MG63 (cell line): ENCODE measurements at regions not wholly inside any gene's neighbourhood (a gene's known extent, or its start where the extent isn't known, plus 50 kb on each side); places are given as distances from the start of the nearest gene placed in this dataset.
"Not testable (repeated sequence)": the region's sequence is repeated elsewhere in the genome, so short reads cannot be mapped to it uniquely, and the experiment has no call there.

Source experiments
- DNase-seq: peaks from one replicate; pipeline ENCODE4 v3.0.0-alpha.2; 2020
- H3K27me3 ChIP-seq: fragments of 250-450 bp; sonication (Bioruptor Pico); 2 replicates; pipeline ENCODE4 v1.5.1; 2020; ENCODE audit warnings: mild to moderate bottlenecking, moderate library complexity
- H3K36me3 ChIP-seq: fragments of 250-450 bp; sonication (Bioruptor Pico); 2 replicates; pipeline ENCODE4 v1.5.1; 2020; ENCODE audit warnings: mild to moderate bottlenecking, moderate library complexity
- H3K4me3 ChIP-seq: fragments of 250-450 bp; sonication (Bioruptor Pico); 2 replicates; pipeline ENCODE4 v1.5.1; 2020; ENCODE audit warnings: mild to moderate bottlenecking, moderate library complexity
- H3K9me3 ChIP-seq: fragments of 250-450 bp; sonication (Bioruptor Pico); 2 replicates; pipeline ENCODE4 v1.5.1; 2020; ENCODE audit warnings: mild to moderate bottlenecking, moderate library complexity

GRCh38 chr10:2920168-2920567 lies 147.2 kb upstream of the PFKP start:
- H3K4me3 ChIP-seq, result no peak overlapping the region
- no peak for DNase-seq

DNA sequence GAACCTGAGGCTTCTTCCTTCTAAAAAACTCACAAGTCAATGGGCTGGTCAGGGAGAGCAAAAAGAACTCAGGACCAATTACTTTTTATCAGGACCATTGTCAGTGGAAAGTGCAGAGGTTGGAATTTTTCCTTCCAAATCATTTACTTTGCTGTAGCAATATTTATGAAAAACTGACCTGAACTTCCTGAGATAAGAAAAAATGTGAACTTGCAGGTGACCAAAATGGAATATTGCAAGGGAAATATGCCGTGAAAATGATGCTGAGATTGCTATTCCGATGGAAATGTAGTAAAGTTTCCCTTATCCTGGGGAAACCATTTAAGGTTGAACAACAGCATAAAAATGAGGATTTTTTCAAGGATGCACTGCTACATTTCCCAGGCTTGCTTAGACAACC lies 148.3 kb upstream of the PFKP start:
- Histone ChIP-seq H3K36me3 (no peaks in the 10 kb centered on the region), H3K4me3 (no peak overlapping the region), H3K9me3 (no peaks in the 10 kb centered on the region), H3K27me3 (peaks cover 8% of the 10 kb centered on the region; the same call in 1 of the 2 replicates)
- no peak for DNase-seq

More at GRCh38 chr10:2920168-2920567, 147.2 kb upstream of the PFKP start:
- no peaks in the 10 kb centered on the region for H3K36me3 ChIP-seq
- peaks cover 5% of the 10 kb centered on the region; the same call in 1 of the 2 replicates for H3K27me3 ChIP-seq
- H3K9me3 ChIP-seq, result no peaks in the 10 kb centered on the region

- no peak for DNase-seq
- H3K27me3 ChIP-seq, result peaks cover 6% of the 10 kb centered on the region; the same call in 1 of the 2 replicates
- H3K4me3 ChIP-seq, result no peak overlapping the region
- no peaks in the 10 kb centered on the region for H3K36me3 ChIP-seq
- no peaks in the 10 kb centered on the region for H3K9me3 ChIP-seq
Observed at GRCh38 chr10:2918489-2918888, 148.9 kb upstream of the PFKP start.

DNA sequence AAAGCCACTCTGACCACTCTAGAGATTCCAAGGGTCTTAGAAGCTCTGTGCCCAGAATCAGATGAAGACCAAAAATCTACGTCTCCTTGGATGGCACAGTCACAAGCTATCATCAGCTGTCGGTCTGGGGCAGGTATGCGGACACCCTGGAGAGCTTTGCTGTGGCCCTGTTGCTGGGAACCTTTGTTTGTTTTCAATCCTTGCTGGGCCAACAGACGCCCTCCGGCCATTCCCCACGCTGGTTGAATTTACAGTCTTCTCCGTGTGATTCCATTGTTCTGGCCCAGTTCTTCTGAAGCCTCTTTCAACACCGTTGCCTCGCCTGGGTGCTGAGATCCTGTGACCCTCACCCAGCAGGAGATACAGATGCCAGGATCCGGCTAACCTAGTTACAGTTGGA lies 149.4 kb upstream of the PFKP start:
- Histone ChIP-seq H3K4me3 (no peak overlapping the region), H3K9me3 (no peaks in the 10 kb centered on the region), H3K36me3 (no peaks in the 10 kb centered on the region), H3K27me3 (peaks cover 6% of the 10 kb centered on the region; the same call in 1 of the 2 replicates)
- no peak for DNase-seq

- H3K36me3 ChIP-seq, result no peaks in the 10 kb centered on the region
- H3K27me3 ChIP-seq, result peaks cover 5% of the 10 kb centered on the region; the same call in 1 of the 2 replicates
- no peak overlapping the region for H3K4me3 ChIP-seq
- DNase-seq, result no peak
- H3K9me3 ChIP-seq, result no peaks in the 10 kb centered on the region
Observed at GRCh38 chr10:2915412-2915811, 151.9 kb upstream of the PFKP start.

DNA sequence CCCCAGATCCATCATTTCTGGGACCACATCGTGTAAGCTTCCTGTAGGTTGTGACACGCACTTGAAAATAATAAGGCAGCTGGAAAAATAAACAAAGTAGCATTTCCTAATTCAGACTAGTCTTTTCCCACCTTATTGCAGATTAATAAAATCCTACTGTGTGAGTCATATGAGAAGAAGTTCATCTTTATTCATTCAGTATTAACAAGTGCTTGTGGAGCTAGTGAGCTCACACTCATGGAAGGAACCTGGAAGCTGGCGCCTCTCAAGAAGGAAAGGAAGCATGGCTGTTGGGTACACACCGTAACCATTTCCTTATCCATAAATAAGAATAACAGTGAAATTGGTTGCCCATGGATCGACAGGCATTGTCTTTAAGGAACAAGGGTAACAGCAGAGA lies 152.6 kb upstream of the PFKP start:
- Histone ChIP-seq H3K4me3 (no peak overlapping the region), H3K27me3 (peaks cover 4% of the 10 kb centered on the region; the same call in 1 of the 2 replicates), H3K36me3 (no peaks in the 10 kb centered on the region), H3K9me3 (no peaks in the 10 kb centered on the region)
- no peak for DNase-seq

DNA sequence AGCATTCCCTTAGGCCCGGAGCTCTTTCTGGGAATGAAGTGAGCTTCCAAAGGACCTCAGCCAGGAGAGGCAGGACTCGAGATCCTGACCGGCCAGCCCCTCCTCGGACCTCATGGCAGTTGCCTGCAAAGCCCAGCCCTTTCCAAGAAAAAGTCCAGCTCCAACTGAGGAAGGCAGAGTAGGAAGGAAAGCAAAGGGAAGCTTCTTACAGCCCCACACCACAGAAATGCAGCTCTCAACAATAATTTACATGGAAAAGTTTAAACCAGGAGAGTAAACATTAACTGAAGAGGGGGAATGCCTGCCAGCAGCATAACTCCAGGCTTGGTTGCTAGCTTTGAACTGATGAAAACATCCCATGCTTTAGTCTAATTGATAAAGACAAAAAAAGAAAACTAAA lies 153.9 kb upstream of the PFKP start:
- H3K4me3 ChIP-seq, result no peak overlapping the region
- no peaks in the 10 kb centered on the region for H3K9me3 ChIP-seq
- no peak for DNase-seq
- H3K27me3 ChIP-seq, result peaks cover 4% of the 10 kb centered on the region; the same call in 1 of the 2 replicates
- H3K36me3 ChIP-seq, result no peaks in the 10 kb centered on the region

DNA sequence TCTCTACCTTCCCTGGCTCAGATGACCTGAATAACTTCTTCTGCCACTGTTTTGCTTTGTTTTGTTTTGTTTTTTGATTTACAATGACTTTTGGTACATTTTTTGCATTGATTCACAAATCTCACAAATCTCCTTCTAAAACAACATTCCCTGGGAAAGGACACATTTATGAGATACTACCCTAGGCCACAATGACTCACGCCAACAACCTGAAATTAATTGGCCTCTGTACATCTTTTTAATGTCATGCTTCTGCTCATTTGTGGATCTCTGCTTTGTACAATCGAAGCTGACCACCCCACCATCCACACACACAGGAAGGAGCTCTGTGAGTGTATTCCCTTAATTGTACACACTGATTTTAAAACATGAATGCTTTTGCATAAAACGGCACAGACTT lies 156.7 kb upstream of the PFKP start:
- Histone ChIP-seq H3K9me3 (no peaks in the 10 kb centered on the region), H3K4me3 (no peak overlapping the region), H3K27me3 (peaks cover 4% of the 10 kb centered on the region; the same call in 1 of the 2 replicates), H3K36me3 (no peaks in the 10 kb centered on the region)
- DNase-seq, result no peak

- DNase-seq, result no peak
Observed at GRCh38 chr10:2909921-2910320, 157.4 kb upstream of the PFKP start.

DNA sequence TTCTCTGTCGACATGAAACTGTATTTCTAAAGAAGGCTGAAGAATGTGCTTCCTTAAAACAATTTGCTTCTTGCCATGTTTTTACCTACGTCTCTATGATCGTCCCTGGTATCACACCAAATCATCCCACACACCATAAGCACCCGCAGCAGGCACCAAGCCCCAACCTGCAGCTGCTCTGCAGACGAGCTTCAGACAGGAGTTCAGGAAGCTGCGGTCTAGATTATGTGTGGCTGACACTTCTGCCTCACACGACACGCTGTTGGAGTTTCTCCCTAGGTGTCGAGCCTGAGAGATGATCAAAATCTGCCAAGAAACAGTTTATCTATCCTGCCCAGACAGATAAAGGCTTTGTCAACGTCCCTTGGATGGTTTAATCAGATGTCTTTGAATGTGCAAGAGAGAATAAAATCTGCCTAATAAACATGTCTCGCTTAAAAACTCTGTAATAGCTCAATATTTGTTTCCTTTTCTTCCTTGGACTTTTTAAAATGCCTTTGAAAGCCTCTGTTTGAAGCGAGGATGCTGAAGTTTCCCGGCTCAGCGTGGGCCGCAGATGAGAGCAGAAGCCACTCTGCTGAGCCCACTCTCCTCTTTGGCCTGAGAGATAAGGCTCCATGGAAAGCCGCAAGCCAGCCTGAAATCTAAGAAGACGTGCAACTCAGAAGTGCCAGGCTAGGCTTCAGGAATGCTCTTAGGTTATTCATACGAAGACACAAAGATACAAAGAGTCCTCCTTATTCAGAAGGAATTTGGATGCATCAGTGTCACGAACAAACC lies 158.3 kb upstream of the PFKP start:
- H3K9me3 ChIP-seq, result no peaks in the 10 kb centered on the region
- no peak overlapping the region for H3K4me3 ChIP-seq
- no peaks in the 10 kb centered on the region for H3K36me3 ChIP-seq
- DNase-seq, result no peak
- H3K27me3 ChIP-seq, result peaks cover 8% of the 10 kb centered on the region; the same call in 1 of the 2 replicates

More at GRCh38 chr10:2909921-2910320, 157.4 kb upstream of the PFKP start:
- no peaks in the 10 kb centered on the region for H3K36me3 ChIP-seq
- H3K9me3 ChIP-seq, result no peaks in the 10 kb centered on the region
- peaks cover 9% of the 10 kb centered on the region; the same call in 1 of the 2 replicates for H3K27me3 ChIP-seq
- H3K4me3 ChIP-seq, result no peak overlapping the region

GRCh38 chr10:2906974-2907373 lies 160.4 kb upstream of the PFKP start:
- H3K36me3 ChIP-seq, result no peaks in the 10 kb centered on the region
- H3K9me3 ChIP-seq, result no peaks in the 10 kb centered on the region
- DNase-seq, result no peak
- peaks cover 8% of the 10 kb centered on the region; the same call in 1 of the 2 replicates for H3K27me3 ChIP-seq
- H3K4me3 ChIP-seq, result no peak overlapping the region

GRCh38 chr10:2905851-2906250 lies 161.5 kb upstream of the PFKP start:
- H3K4me3 ChIP-seq, result no peak overlapping the region
- H3K27me3 ChIP-seq, result peaks cover 8% of the 10 kb centered on the region; the same call in 1 of the 2 replicates
- H3K36me3 ChIP-seq, result no peaks in the 10 kb centered on the region
- DNase-seq, result no peak
- H3K9me3 ChIP-seq, result no peaks in the 10 kb centered on the region

GRCh38 chr10:2900530-2900929 lies 166.8 kb upstream of the PFKP start:
- Histone ChIP-seq H3K36me3 (no peaks in the 10 kb centered on the region), H3K4me3 (no peak overlapping the region), H3K9me3 (no peaks in the 10 kb centered on the region), H3K27me3 (peaks cover 8% of the 10 kb centered on the region; the same call in 1 of the 2 replicates)
- DNase-seq, result no peak

DNA sequence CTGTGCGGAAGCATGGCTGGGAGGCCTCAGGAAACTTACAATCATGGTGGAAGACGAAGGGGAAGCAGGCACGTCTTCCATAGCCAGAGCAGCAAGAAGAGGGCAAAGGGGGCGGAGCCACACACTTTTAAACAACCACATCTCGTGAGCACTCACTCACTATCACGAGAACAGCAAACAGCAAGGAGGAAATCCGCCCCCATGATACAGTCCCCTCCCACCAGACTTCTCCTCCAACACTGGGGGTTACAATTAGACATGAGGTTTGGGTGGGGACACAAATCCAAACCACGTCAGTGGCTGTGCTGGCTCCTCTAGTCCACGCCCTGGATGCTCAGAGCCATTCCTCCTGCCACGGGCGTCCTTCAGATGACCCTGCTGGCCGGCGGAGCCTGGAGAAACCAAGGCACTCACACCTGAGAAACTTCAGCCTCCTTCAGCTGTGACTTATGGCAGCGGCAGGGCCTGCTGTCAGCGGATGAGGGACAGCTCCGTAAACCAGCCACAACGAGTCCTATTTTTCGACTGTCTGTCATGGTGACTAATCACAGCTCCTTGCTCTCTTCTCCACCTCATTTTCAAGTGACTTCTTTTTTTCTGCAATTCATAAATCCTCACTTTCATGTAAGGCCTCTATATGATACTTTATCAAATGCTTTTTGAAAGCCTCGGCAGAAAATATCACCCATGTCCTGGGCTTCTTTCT lies 167.9 kb upstream of the PFKP start:
- Histone ChIP-seq H3K36me3 (no peaks in the 10 kb centered on the region), H3K9me3 (no peaks in the 10 kb centered on the region), H3K4me3 (no peak overlapping the region), H3K27me3 (no peaks in the 10 kb centered on the region)
- DNase-seq, result no peak

- Histone ChIP-seq H3K9me3 (no peaks in the 10 kb centered on the region), H3K27me3 (no peaks in the 10 kb centered on the region), H3K36me3 (no peaks in the 10 kb centered on the region), H3K4me3 (no peak overlapping the region)
- no peak for DNase-seq
Observed at GRCh38 chr10:2898509-2898860, 168.9 kb upstream of the PFKP start.

DNA sequence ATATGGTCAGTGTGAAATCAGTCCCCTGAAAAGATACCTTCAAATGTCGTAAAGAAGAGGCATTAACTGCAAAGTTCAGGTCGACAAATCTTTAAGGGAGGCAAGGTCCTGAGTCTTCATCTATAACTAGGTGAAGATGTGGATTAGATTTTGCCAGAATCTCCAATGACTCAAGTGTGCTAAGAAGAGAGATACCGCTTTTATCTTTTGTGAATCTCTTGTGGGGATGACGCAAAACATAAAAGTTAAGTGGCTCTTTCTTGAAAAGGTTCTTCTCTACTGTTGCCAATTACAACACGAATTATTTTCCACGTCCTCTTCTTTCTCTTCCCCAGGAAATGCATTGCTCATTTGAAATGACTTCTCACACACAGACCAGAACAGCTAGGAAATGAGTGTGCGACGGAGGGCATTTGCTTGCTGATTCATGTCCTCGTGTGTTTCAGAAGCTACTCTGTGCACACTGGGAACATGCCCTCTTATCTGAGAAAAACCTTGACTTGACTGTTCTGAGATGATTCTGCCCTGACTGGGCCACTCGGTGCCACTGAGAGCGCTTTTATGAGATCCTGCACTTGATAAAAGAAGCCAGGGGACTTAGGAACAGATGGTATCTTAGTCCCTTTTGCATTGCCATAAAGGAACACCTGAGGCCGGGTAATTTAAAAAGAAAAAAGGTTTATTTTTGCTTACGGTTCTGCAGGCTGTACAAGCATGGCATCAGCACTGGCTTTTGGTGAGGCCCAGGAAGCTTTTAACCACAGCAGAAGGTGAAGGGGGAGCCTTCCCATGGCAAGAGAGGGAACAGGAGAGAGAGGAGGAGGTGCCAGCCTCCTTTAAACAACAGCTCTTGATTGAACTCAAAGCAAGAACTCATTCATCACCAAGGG lies 169.5 kb upstream of the PFKP start:
- Histone ChIP-seq H3K36me3 (no peaks in the 10 kb centered on the region), H3K27me3 (no peaks in the 10 kb centered on the region), H3K9me3 (no peaks in the 10 kb centered on the region), H3K4me3 (no peak overlapping the region)
- no peak for DNase-seq

GRCh38 chr10:2896334-2896733 lies 171.0 kb upstream of the PFKP start:
- H3K36me3 ChIP-seq, H3K4me3 ChIP-seq, DNase-seq, H3K9me3 ChIP-seq, H3K27me3 ChIP-seq: not testable (repeated sequence)
